Body of pancreas (tissue), 4 donors: ENCODE measurements at regions not wholly inside any gene's neighbourhood (a gene's known extent, or its start where the extent isn't known, plus 50 kb on each side); places are given as distances from the start of the nearest gene placed in this dataset.

Experiments
- ATAC-seq: fragments of 150-250 bp; one replicate; pipeline ENCODE4 v1.9.1; 2016
- DNase-seq, 4 donors: peaks; one replicate each; pipeline ENCODE4 v3.0.0-alpha.2; 2019
- H3K27ac ChIP-seq, 4 donors: fragments of 200-600 bp; sonication (generic); 1 replicate in 3 of 4; 2 replicates in 1 of 4; pipeline versions ENCODE4 v1.5.1 to v1.6.1; 2016 to 2019; ENCODE audit warnings: mild to moderate bottlenecking in 1 of 4, mixed read lengths in 1 of 4, moderate library complexity in 1 of 4
- H3K27me3 ChIP-seq, 2 donors: fragments of 200-600 bp; sonication (generic); one replicate each; pipeline ENCODE4 v1.6.0; 2016; ENCODE audit warnings: mild to moderate bottlenecking in 1 of 2
- H3K36me3 ChIP-seq, 2 donors: fragments of 200-600 bp; sonication (generic); replicated peaks in 1 of 2; 2 replicates each; pipeline ENCODE4 v1.5.1; 2016; ENCODE audit warnings: low read depth in 2 of 2; ENCODE audit not compliant: insufficient read depth in 1 of 2
- H3K4me1 ChIP-seq: fragments of 200-600 bp; sonication (generic); one replicate; pipeline ENCODE4 v1.6.0; 2016
- H3K4me3 ChIP-seq, 2 donors: fragments of 200-600 bp; sonication (generic); 1 replicate in 1 of 2; 2 replicates in 1 of 2; pipeline ENCODE4 v1.5.1; 2016 to 2019
- H3K9me3 ChIP-seq, 3 donors: fragments of 200-600 bp; sonication (generic); 1 replicate in 2 of 3; 2 replicates in 1 of 3; pipeline ENCODE4 v1.5.1; 2016
- CTCF ChIP-seq, 7 experiments: fragments of 450-650 bp in 4 of 7; fragments of 200-600 bp in 3 of 7; sonication (generic) in 3 of 7; IDR thresholded peaks; one replicate each; pipeline ENCODE4 v1.5.1; 2016 to 2019; ENCODE audit warnings: antibody characterized with exemption in 7 of 7
- POLR2A ChIP-seq, 3 donors: fragments of 450-650 bp; IDR thresholded peaks; one replicate each; pipeline ENCODE4 v1.6.1; 2016; ENCODE audit warnings: antibody characterized with exemption in 3 of 3, mild to moderate bottlenecking in 2 of 3
- WGBS, 2 donors: methylation state at CpG; one replicate each; pipeline ENCODE4 v1.1.5; 2017; 5-methylcytosine and 5-hydroxymethylcytosine counted together
- intact Hi-C: fragments of 100-400 bp; cut with DNase I; formaldehyde crosslinking; loops from one replicate; pipeline ENCODE4 v1.15.1; 2023

GRCh38 chr17:14481664-14482063 lies 180.8 kb downstream of the HS3ST3B1 start:
- Histone ChIP-seq H3K27me3 (no peaks in the 10 kb centered on the region), H3K4me3 (no peak overlapping the region), H3K27ac (no peak overlapping the region), H3K36me3 (no peaks in the 10 kb centered on the region), H3K9me3 (no peaks in the 10 kb centered on the region), H3K4me1 (no peaks in the 10 kb centered on the region)
- intact Hi-C loops, result no loop called here
- 69 to 94% methylated on average over 1 of the region's 1 CpG for WGBS, 2 donors
- no peak for DNase-seq
- ATAC-seq, result no peak
- TF ChIP-seq POLR2A (IDR thresholded peaks at IDR 0.05) (no peak), CTCF (IDR thresholded peaks at IDR 0.05) (no peak)

- no peak for ATAC-seq
Measured at GRCh38 chr17:14474591-14474990, 173.7 kb downstream of the HS3ST3B1 start.

GRCh38 chr17:14471052-14471451 lies 170.2 kb downstream of the HS3ST3B1 start:
- Histone ChIP-seq H3K4me3 (no peak overlapping the region), H3K36me3 (no peaks in the 10 kb centered on the region), H3K27ac (no peak overlapping the region), H3K9me3 (no peaks in the 10 kb centered on the region), H3K27me3 (no peaks in the 10 kb centered on the region), H3K4me1 (no peaks in the 10 kb centered on the region)
- intact Hi-C loops, result no loop called here
- DNase-seq (no peak), ATAC-seq (no peak)
- 42 to 51% methylated on average over 7 of the region's 7 CpGs for WGBS, 2 donors
- TF ChIP-seq POLR2A (IDR thresholded peaks at IDR 0.05) (no peak), CTCF (IDR thresholded peaks at IDR 0.05) (no peak)

More at GRCh38 chr17:14474591-14474990, 173.7 kb downstream of the HS3ST3B1 start:
- no peaks in the 10 kb centered on the region for H3K36me3 ChIP-seq
- H3K9me3 ChIP-seq, result no peaks in the 10 kb centered on the region
- H3K27ac ChIP-seq, result no peak overlapping the region
- H3K4me3 ChIP-seq, result no peak overlapping the region
- DNase-seq, result no peak
- 56 to 60% methylated on average over 4 of the region's 4 CpGs for WGBS, 2 donors
- intact Hi-C loops, result no loop called here
- no peaks in the 10 kb centered on the region for H3K4me1 ChIP-seq
- H3K27me3 ChIP-seq, result no peaks in the 10 kb centered on the region
- no peak for TF ChIP-seq CTCF (IDR thresholded peaks at IDR 0.05)
- no peak for TF ChIP-seq POLR2A (IDR thresholded peaks at IDR 0.05)

- Histone ChIP-seq H3K27me3 (no peaks in the 10 kb centered on the region), H3K36me3 (no peaks in the 10 kb centered on the region), H3K4me1 (no peaks in the 10 kb centered on the region), H3K4me3 (no peak overlapping the region), H3K27ac (no peak overlapping the region), H3K9me3 (no peaks in the 10 kb centered on the region)
- DNase-seq (no peak), ATAC-seq (no peak)
- intact Hi-C loops, result no loop called here
- 60 to 62% methylated on average over 4 of the region's 4 CpGs for WGBS, 2 donors
- TF ChIP-seq POLR2A (IDR thresholded peaks at IDR 0.05), result no peak
- no peak for TF ChIP-seq CTCF (IDR thresholded peaks at IDR 0.05)
Measured at GRCh38 chr17:14470417-14470816, 169.5 kb downstream of the HS3ST3B1 start.

GRCh38 chr17:14469971-14470370 lies 169.1 kb downstream of the HS3ST3B1 start:
- no peaks in the 10 kb centered on the region for H3K27me3 ChIP-seq
- no peaks in the 10 kb centered on the region for H3K36me3 ChIP-seq
- intact Hi-C loops, result no loop called here
- H3K27ac ChIP-seq, result no peak overlapping the region
- DNase-seq, result no peak
- H3K4me1 ChIP-seq, result no peaks in the 10 kb centered on the region
- 70 to 77% methylated on average over 3 of the region's 3 CpGs for WGBS, 2 donors
- TF ChIP-seq POLR2A (IDR thresholded peaks at IDR 0.05), result no peak
- TF ChIP-seq CTCF (IDR thresholded peaks at IDR 0.05), result no peak
- no peaks in the 10 kb centered on the region for H3K9me3 ChIP-seq
- H3K4me3 ChIP-seq, result no peak overlapping the region
- ATAC-seq, result no peak
